ENCODE measurements at regions not wholly inside any gene's neighbourhood (a gene's known extent, or its start where the extent isn't known, plus 50 kb on each side); places are given as distances from the start of the nearest gene placed in this dataset.

GRCh38 chr3:106047221-106047620 lies 178.4 kb upstream of the CBLB start:
- TF ChIP-seq CTCF (IDR thresholded peaks at IDR 0.05; ENCODE audit: low read length) = no peak
- no peak for TF ChIP-seq EZH2 (IDR thresholded peaks at IDR 0.05; ENCODE audit: borderline replicate concordance, low read length)

Data from OCI-LY1 (cell line).